NCI-H526 (cell line): ENCODE measurements at regions not wholly inside any gene's neighbourhood (a gene's known extent, or its start where the extent isn't known, plus 50 kb on each side); places are given as distances from the start of the nearest gene placed in this dataset.

ENCODE experiments used
- DNase-seq, 2 experiments: peaks; one replicate each; lab custom pipeline; 2025; lab: John Stamatoyannopoulos, UW

- no peak for DNase-seq
Measured at GRCh38 chr21:41689289-41689583, 77.6 kb downstream of the RIPK4 start.

GRCh38 chr21:41687633-41688032 is 79.2 kb downstream of the RIPK4 start:
- no peak for DNase-seq

- no peak for DNase-seq
Measured at GRCh38 chr21:41686664-41687063, 80.2 kb downstream of the RIPK4 start.

GRCh38 chr21:41685511-41686149 is 81.2 kb downstream of the RIPK4 start:
- DNase-seq, result no peak

- no peak for DNase-seq
Measured at GRCh38 chr21:41684381-41685245, 82.2 kb downstream of the RIPK4 start.

GRCh38 chr21:41683815-41684214 is 83.0 kb downstream of the RIPK4 start:
- no peak for DNase-seq

- no peak for DNase-seq
Measured at GRCh38 chr21:41682719-41683179, 84.1 kb downstream of the RIPK4 start.

GRCh38 chr21:41681939-41682718 is 84.7 kb downstream of the RIPK4 start:
- DNase-seq, result no peak

- DNase-seq, result no peak
Measured at GRCh38 chr21:41681348-41681801, 85.5 kb downstream of the RIPK4 start.

GRCh38 chr21:41680444-41681347 is 86.2 kb downstream of the RIPK4 start:
- no peak for DNase-seq

GRCh38 chr21:41678924-41679318 is 87.9 kb downstream of the RIPK4 start:
- DNase-seq, result peak; percentile 93 to 97

- DNase-seq, result peak; percentile 51 to 80
Measured at GRCh38 chr21:41678016-41678923, 88.6 kb downstream of the RIPK4 start.

- DNase-seq, result no peak
Measured at GRCh38 chr21:41677671-41678015, 89.2 kb downstream of the RIPK4 start.

GRCh38 chr21:41676198-41676597 is 90.7 kb downstream of the RIPK4 start:
- no peak for DNase-seq

GRCh38 chr21:41675574-41675973 is 91.3 kb downstream of the RIPK4 start:
- no peak for DNase-seq

- DNase-seq, result no peak
Measured at GRCh38 chr21:41674402-41674801, 92.5 kb downstream of the RIPK4 start.

- DNase-seq, result no peak
Measured at GRCh38 chr21:41673596-41674335, 93.1 kb downstream of the RIPK4 start.

GRCh38 chr21:41673071-41673470 is 93.8 kb downstream of the RIPK4 start:
- no peak for DNase-seq

GRCh38 chr21:41672543-41672915 is 94.3 kb downstream of the RIPK4 start:
- no peak for DNase-seq
